H9 (cell line): ENCODE measurements at regions not wholly inside any gene's neighbourhood (a gene's known extent, or its start where the extent isn't known, plus 50 kb on each side); places are given as distances from the start of the nearest gene placed in this dataset.

Experiments used
- DNase-seq: peaks from one replicate; pipeline ENCODE4 v3.0.0-alpha.2; 2017
- H2AFZ ChIP-seq: one replicate; pipeline ENCODE4 v1.6.1; 2013; ENCODE audit warnings: mild to moderate bottlenecking, low read length, control low read depth, moderate library complexity
- H2AK5ac ChIP-seq: 2 replicates; pipeline ENCODE4 v1.6.1; 2013; ENCODE audit warnings: low read length, control low read depth, mixed read lengths; ENCODE audit not compliant: insufficient read length
- H2BK120ac ChIP-seq: one replicate; pipeline ENCODE4 v1.6.1; 2013; ENCODE audit warnings: low read depth, mild to moderate bottlenecking, low read length, control low read depth, inconsistent platforms; ENCODE audit not compliant: poor library complexity, severe bottlenecking
- H2BK12ac ChIP-seq: 2 replicates; pipeline ENCODE4 v1.6.1; 2013; ENCODE audit warnings: low read length, control low read depth, mixed read lengths, low read depth; ENCODE audit not compliant: insufficient read length
- H2BK15ac ChIP-seq: 2 replicates; pipeline ENCODE4 v1.6.1; 2013; ENCODE audit warnings: low read depth, low read length, control low read depth
- H2BK20ac ChIP-seq: one replicate; pipeline ENCODE4 v1.6.1; 2013; ENCODE audit warnings: low read depth, mild to moderate bottlenecking, low read length, control low read depth, inconsistent platforms; ENCODE audit not compliant: poor library complexity, severe bottlenecking
- H2BK5ac ChIP-seq: 2 replicates; pipeline ENCODE4 v1.6.1; 2013; ENCODE audit warnings: low read length, control low read depth, mixed read lengths; ENCODE audit not compliant: insufficient read length
- H3K14ac ChIP-seq: 2 replicates; pipeline ENCODE4 v1.6.1; 2013; ENCODE audit warnings: low read length, control low read depth; ENCODE audit not compliant: insufficient read depth
- H3K18ac ChIP-seq: 2 replicates; pipeline ENCODE4 v1.6.1; 2013; ENCODE audit warnings: low read depth, mild to moderate bottlenecking, mixed read lengths, low read length, control low read depth; ENCODE audit not compliant: insufficient read length
- H3K23ac ChIP-seq: 2 replicates; pipeline ENCODE4 v1.6.1; 2013; ENCODE audit warnings: low read length, control low read depth, mixed read lengths, low read depth; ENCODE audit not compliant: insufficient read length
- H3K23me2 ChIP-seq: 2 replicates; pipeline ENCODE4 v1.6.1; 2013; ENCODE audit warnings: low read depth, mild to moderate bottlenecking, mixed read lengths, low read length, control low read depth; ENCODE audit not compliant: insufficient read length, poor library complexity, severe bottlenecking
- H3K27ac ChIP-seq: 2 replicates; pipeline ENCODE4 v1.5.1; 2013; ENCODE audit warnings: low read length, control low read depth, mixed read lengths, low read depth; ENCODE audit not compliant: insufficient read length
- H3K27me3 ChIP-seq: 2 replicates; pipeline ENCODE4 v1.6.1; 2013; ENCODE audit warnings: low read length, control low read depth, inconsistent platforms; ENCODE audit not compliant: insufficient read depth
- H3K4ac ChIP-seq: 2 replicates; pipeline ENCODE4 v1.6.1; 2013; ENCODE audit warnings: low read depth, mild to moderate bottlenecking, control low read depth, inconsistent platforms, low read length, moderate library complexity
- H3K4me1 ChIP-seq: 2 replicates; pipeline ENCODE4 v1.6.1; 2013; ENCODE audit warnings: low read length, control low read depth, inconsistent platforms; ENCODE audit not compliant: insufficient read depth
- H3K4me2 ChIP-seq: 2 replicates; pipeline ENCODE4 v1.6.1; 2013; ENCODE audit warnings: low read length, control low read depth, mixed read lengths; ENCODE audit not compliant: insufficient read length, insufficient read depth
- H3K56ac ChIP-seq: 2 replicates; pipeline ENCODE4 v1.6.1; 2013; ENCODE audit warnings: low read depth, mild to moderate bottlenecking, mixed read lengths, low read length, control low read depth; ENCODE audit not compliant: insufficient read length
- H3K79me1 ChIP-seq: 2 replicates; pipeline ENCODE4 v1.6.1; 2013; ENCODE audit warnings: low read depth, mild to moderate bottlenecking, moderate library complexity, low read length, control low read depth, inconsistent platforms; ENCODE audit not compliant: insufficient read depth, poor library complexity, severe bottlenecking
- H3K79me2 ChIP-seq: 2 replicates; pipeline ENCODE4 v1.6.1; 2013; ENCODE audit warnings: low read length, control low read depth, inconsistent platforms; ENCODE audit not compliant: insufficient read depth
- H3K9ac ChIP-seq: 2 replicates; pipeline ENCODE4 v1.6.1; 2013; ENCODE audit warnings: low read length, control low read depth, mixed read lengths; ENCODE audit not compliant: insufficient read length; ENCODE audit errors: extremely low read depth
- H3K9me3 ChIP-seq: one replicate; pipeline ENCODE4 v1.6.1; 2013; ENCODE audit warnings: low read depth, low read length, inconsistent platforms; ENCODE audit not compliant: control insufficient read depth
- H3T11ph ChIP-seq: one replicate; pipeline ENCODE4 v1.6.1; 2013; ENCODE audit warnings: mild to moderate bottlenecking, low read length, control low read depth, inconsistent platforms
- H4K20me1 ChIP-seq: one replicate; pipeline ENCODE4 v1.6.1; 2013; ENCODE audit not compliant: control insufficient read depth, insufficient read length, insufficient read depth
- H4K5ac ChIP-seq: 2 replicates; pipeline ENCODE4 v1.6.1; 2013; ENCODE audit warnings: low read depth, mild to moderate bottlenecking, mixed read lengths, low read length, control low read depth; ENCODE audit not compliant: insufficient read length
- H4K8ac ChIP-seq: replicated peaks from 2 replicates; pipeline ENCODE4 v1.6.1; 2013; ENCODE audit warnings: low read length, control low read depth, mixed read lengths, low read depth; ENCODE audit not compliant: insufficient read length
- H4K91ac ChIP-seq: 2 replicates; pipeline ENCODE4 v1.6.1; 2013; ENCODE audit warnings: low read depth, mild to moderate bottlenecking, moderate library complexity, mixed read lengths, low read length, control low read depth; ENCODE audit not compliant: insufficient read length
- H3K27ac Mint-ChIP-seq, 3 experiments: 2 replicates in 2 of 3; 3 replicates in 1 of 3; pipeline ENCODE4 v1.8.0; 2020 to 2021; ENCODE audit warnings: mixed read lengths in 3 of 3, mild to moderate bottlenecking in 1 of 3, moderate library complexity in 1 of 3
- H3K27me3 Mint-ChIP-seq: 2 replicates; pipeline ENCODE4 v1.8.0; 2021; ENCODE audit warnings: low read depth, mild to moderate bottlenecking, moderate library complexity, mixed read lengths
- H3K36me3 Mint-ChIP-seq, 3 experiments: 2 replicates in 2 of 3; 3 replicates in 1 of 3; pipeline ENCODE4 v1.8.0; 2020 to 2021; ENCODE audit warnings: low read depth in 3 of 3, mixed read lengths in 3 of 3; ENCODE audit not compliant: insufficient read depth in 1 of 3
- H3K4me1 Mint-ChIP-seq, 2 experiments: 2 replicates each; pipeline ENCODE4 v1.8.0; 2020; ENCODE audit warnings: mixed read lengths in 2 of 2
- H3K4me3 Mint-ChIP-seq, 2 experiments: 2 replicates in 1 of 2; 3 replicates in 1 of 2; pipeline ENCODE4 v1.8.0; 2020 to 2021; ENCODE audit warnings: mild to moderate bottlenecking in 2 of 2, mixed read lengths in 2 of 2, moderate library complexity in 1 of 2
- H3K9me3 Mint-ChIP-seq, 2 experiments: 2 replicates in 1 of 2; 3 replicates in 1 of 2; pipeline ENCODE4 v1.8.0; 2020; ENCODE audit warnings: mild to moderate bottlenecking in 2 of 2, mixed read lengths in 2 of 2, moderate library complexity in 1 of 2
- WGBS: extraction: QIAGEN DNeasy Blood & Tissue Kit; methylation state at CpG from one replicate; pipeline ENCODE4 v1.1.7; 2013; ENCODE audit warnings: missing lambda C conversion rate, low lambda C conversion rate, mixed read lengths; ENCODE audit not compliant: insufficient read length; ENCODE audit errors: extremely low coverage; 5-methylcytosine and 5-hydroxymethylcytosine counted together
- TF ChIP-seq, protein P1 (sequence below): fragments of 200-600 bp; sonication (generic); conservative IDR thresholded peaks from 3 replicates; pipeline ENCODE4 v1.8.0; 2021; ENCODE audit warnings: antibody characterized with exemption, mild to moderate bottlenecking

DNA sequence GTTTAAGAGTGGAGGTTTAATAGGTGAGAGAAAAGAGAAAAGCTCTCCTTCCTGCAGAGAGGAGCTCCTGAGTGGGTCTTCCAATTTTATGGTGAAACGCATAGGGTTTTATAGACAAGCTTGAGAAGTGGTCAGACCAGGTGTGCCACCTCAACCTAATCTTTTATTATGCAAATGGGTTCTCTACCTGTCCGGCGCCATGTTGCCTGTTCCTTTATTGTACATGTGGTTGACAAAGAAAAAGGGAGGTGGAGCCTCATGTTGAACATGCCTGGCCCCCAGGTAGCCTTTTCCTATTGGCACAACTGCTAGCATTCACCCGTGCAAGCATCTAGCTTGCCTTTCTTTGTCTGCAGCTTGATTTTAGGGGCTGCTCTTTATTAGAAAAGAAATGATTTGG lies 115.9 kb upstream of the F13A1 start:
- Histone ChIP-seq H3K27me3 (no peaks in the 10 kb centered on the region), H3K9me3 (no peaks in the 10 kb centered on the region), H3K27ac (no peak overlapping the region), H4K20me1 (no peaks in the 10 kb centered on the region), H2BK12ac (no peak overlapping the region), H2AFZ (no peak overlapping the region), H2BK5ac (no peak overlapping the region), H3K4me1 (no peaks in the 10 kb centered on the region), H3K14ac (no peak overlapping the region), H3K9ac (no peak overlapping the region), H3T11ph (no peak overlapping the region), H4K8ac (no peak overlapping the region), H2AK5ac (no peak overlapping the region), H3K4me2 (no peak overlapping the region), H3K23ac (no peak overlapping the region), H3K56ac (no peak overlapping the region), H3K23me2 (no peaks in the 10 kb centered on the region), H2BK15ac (no peak overlapping the region), H4K5ac (no peak overlapping the region), H2BK20ac (no peak overlapping the region), H3K79me1 (no peaks in the 10 kb centered on the region), H3K79me2 (no peaks in the 10 kb centered on the region), H3K18ac (no peak overlapping the region), H4K91ac (no peak overlapping the region), H3K4ac (no peak overlapping the region), H2BK120ac (no peak overlapping the region)
- WGBS = no CpG with 5 or more reads among the region's 4 CpGs
- Mint-ChIP-seq H3K27me3 (no peaks in the 10 kb centered on the region; the same call in 1 of the 2 replicates), H3K4me3 (no peak overlapping the region), H3K4me1 (no peaks in the 10 kb centered on the region), H3K27ac (no peak overlapping the region), H3K36me3 (no peaks in the 10 kb centered on the region), H3K9me3 (peaks cover 0 to 7% of the 10 kb centered on the region in 2 experiments; a peak in 2 of 5 replicates)
- TF ChIP-seq, protein P1, sequence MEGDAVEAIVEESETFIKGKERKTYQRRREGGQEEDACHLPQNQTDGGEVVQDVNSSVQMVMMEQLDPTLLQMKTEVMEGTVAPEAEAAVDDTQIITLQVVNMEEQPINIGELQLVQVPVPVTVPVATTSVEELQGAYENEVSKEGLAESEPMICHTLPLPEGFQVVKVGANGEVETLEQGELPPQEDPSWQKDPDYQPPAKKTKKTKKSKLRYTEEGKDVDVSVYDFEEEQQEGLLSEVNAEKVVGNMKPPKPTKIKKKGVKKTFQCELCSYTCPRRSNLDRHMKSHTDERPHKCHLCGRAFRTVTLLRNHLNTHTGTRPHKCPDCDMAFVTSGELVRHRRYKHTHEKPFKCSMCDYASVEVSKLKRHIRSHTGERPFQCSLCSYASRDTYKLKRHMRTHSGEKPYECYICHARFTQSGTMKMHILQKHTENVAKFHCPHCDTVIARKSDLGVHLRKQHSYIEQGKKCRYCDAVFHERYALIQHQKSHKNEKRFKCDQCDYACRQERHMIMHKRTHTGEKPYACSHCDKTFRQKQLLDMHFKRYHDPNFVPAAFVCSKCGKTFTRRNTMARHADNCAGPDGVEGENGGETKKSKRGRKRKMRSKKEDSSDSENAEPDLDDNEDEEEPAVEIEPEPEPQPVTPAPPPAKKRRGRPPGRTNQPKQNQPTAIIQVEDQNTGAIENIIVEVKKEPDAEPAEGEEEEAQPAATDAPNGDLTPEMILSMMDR = no peak
- DNase-seq = no peak
